GM19023 (cell line): ENCODE measurements at regions not wholly inside any gene's neighbourhood (a gene's known extent, or its start where the extent isn't known, plus 50 kb on each side); places are given as distances from the start of the nearest gene placed in this dataset.
"Not testable (repeated sequence)": the region's sequence is repeated elsewhere in the genome, so short reads cannot be mapped to it uniquely, and the experiment has no call there.

Experiments used
- ATAC-seq: cut with Tn5 transposase; IDR thresholded peaks from one replicate; pipeline ENCODE4 v1.9.1; 2021; ENCODE audit warnings: mild to moderate bottlenecking, moderate library complexity; ENCODE audit not compliant: unreplicated experiment

GRCh38 chr4:57364255-57364654, 254.1 kb upstream of the IGFBP7 start:
- no peak for ATAC-seq

GRCh38 chr4:57363346-57363745, 253.2 kb upstream of the IGFBP7 start:
- no peak for ATAC-seq

- no peak for ATAC-seq
Observed at GRCh38 chr4:57360681-57361080, 250.5 kb upstream of the IGFBP7 start.

GRCh38 chr4:57355101-57355665, 245.0 kb upstream of the IGFBP7 start:
- no peak for ATAC-seq

- no peak for ATAC-seq
Observed at GRCh38 chr4:57351731-57352130, 241.5 kb upstream of the IGFBP7 start.

- no peak for ATAC-seq
Observed at GRCh38 chr4:57344296-57344695, 234.1 kb upstream of the IGFBP7 start.

GRCh38 chr4:57342411-57342810, 232.2 kb upstream of the IGFBP7 start:
- no peak for ATAC-seq

- not testable (repeated sequence) for ATAC-seq
Observed at GRCh38 chr4:57338861-57339260, 228.7 kb upstream of the IGFBP7 start.

- ATAC-seq, result no peak
Observed at GRCh38 chr4:57333684-57334083, 223.5 kb upstream of the IGFBP7 start.

GRCh38 chr4:57331959-57332358, 221.8 kb upstream of the IGFBP7 start:
- no peak for ATAC-seq

GRCh38 chr4:57329279-57329678, 219.1 kb upstream of the IGFBP7 start:
- no peak for ATAC-seq

GRCh38 chr4:57324673-57325307, 214.6 kb upstream of the IGFBP7 start:
- ATAC-seq, result no peak

GRCh38 chr4:57320849-57321248, 210.7 kb upstream of the IGFBP7 start:
- ATAC-seq, result no peak

- no peak for ATAC-seq
Observed at GRCh38 chr4:57320217-57320616, 210.0 kb upstream of the IGFBP7 start.

GRCh38 chr4:57318703-57319102, 208.5 kb upstream of the IGFBP7 start:
- ATAC-seq, result no peak

GRCh38 chr4:57314636-57315035, 204.5 kb upstream of the IGFBP7 start:
- ATAC-seq, result no peak

GRCh38 chr4:57312296-57312695, 202.1 kb upstream of the IGFBP7 start:
- ATAC-seq, result no peak

GRCh38 chr4:57309658-57310057, 199.5 kb upstream of the IGFBP7 start:
- ATAC-seq, result no peak

- ATAC-seq, result no peak
Observed at GRCh38 chr4:57308301-57308700, 198.1 kb upstream of the IGFBP7 start.

- ATAC-seq, result no peak
Observed at GRCh38 chr4:57305836-57306235, 195.7 kb upstream of the IGFBP7 start.

GRCh38 chr4:57303012-57303751, 193.0 kb upstream of the IGFBP7 start:
- no peak for ATAC-seq

GRCh38 chr4:57300300-57300699, 190.1 kb upstream of the IGFBP7 start:
- not testable (repeated sequence) for ATAC-seq
